Stomach (tissue), 8 donors: ENCODE measurements at regions not wholly inside any gene's neighbourhood (a gene's known extent, or its start where the extent isn't known, plus 50 kb on each side); places are given as distances from the start of the nearest gene placed in this dataset.
"Not testable (repeated sequence)": the region's sequence is repeated elsewhere in the genome, so short reads cannot be mapped to it uniquely, and the experiment has no call there.

ENCODE experiments used
- DNase-seq, 2 donors: peaks; one replicate each; pipeline versions ENCODE4 v3.0.0 to v3.0.0-alpha.2; 2013 to 2019
- H3K27ac ChIP-seq, 5 donors: fragments of 200-600 bp in 4 of 5; sonication (generic) in 4 of 5; one replicate each; pipeline ENCODE4 v1.5.1; 2013 to 2019; ENCODE audit warnings: mild to moderate bottlenecking in 1 of 5, moderate library complexity in 1 of 5
- H3K27me3 ChIP-seq, 3 donors: fragments of 200-600 bp; sonication (generic); one replicate each; pipeline ENCODE4 v1.5.1; 2017 to 2019; ENCODE audit warnings: mixed run types in 1 of 3
- H3K36me3 ChIP-seq, 4 donors: fragments of 200-600 bp; sonication (generic); 1 replicate in 3 of 4; 2 replicates in 1 of 4; pipeline ENCODE4 v1.5.1; 2016 to 2019
- H3K4me1 ChIP-seq, 4 donors: fragments of 200-600 bp; sonication (generic); one replicate each; pipeline ENCODE4 v1.5.1; 2016 to 2019
- H3K4me3 ChIP-seq, 4 donors: fragments of 200-600 bp; sonication (generic) in 3 of 4; one replicate each; pipeline ENCODE4 v1.5.1; 2016 to 2019; ENCODE audit warnings: mild to moderate bottlenecking in 1 of 4
- H3K9me3 ChIP-seq, 4 donors: fragments of 200-600 bp; sonication (generic); one replicate each; pipeline ENCODE4 v1.5.1; 2016 to 2019
- EP300 ChIP-seq: sonication (generic); formaldehyde crosslinking; IDR thresholded peaks from one replicate; pipeline ENCODE4 v1.6.1; 2017; ENCODE audit warnings: antibody characterized with exemption
- POLR2A ChIP-seq, 4 donors: fragments of 450-650 bp; IDR thresholded peaks; one replicate each; pipeline ENCODE4 v1.6.1; 2016; ENCODE audit warnings: antibody characterized with exemption in 4 of 4, control low read depth in 2 of 4, mild to moderate bottlenecking in 1 of 4, moderate library complexity in 1 of 4
- POLR2AphosphoS5 ChIP-seq, 3 donors: sonication (generic); formaldehyde crosslinking; IDR thresholded peaks; one replicate each; pipeline ENCODE4 v1.6.1; 2016; ENCODE audit warnings: antibody characterized with exemption in 3 of 3
- WGBS, 5 donors: extraction: QIAGEN DNeasy Blood & Tissue Kit in 3 of 5; methylation state at CpG; one replicate each; pipeline versions ENCODE4 v1.1.5 to v1.1.7; 2013 to 2018; 5-methylcytosine and 5-hydroxymethylcytosine counted together
- intact Hi-C: fragments of 100-400 bp; cut with DNase I; formaldehyde crosslinking; loops from one replicate; pipeline ENCODE4 v1.15.1; 2023; ENCODE audit warnings: low total_unique reads
- small RNA-seq, 4 donors: library from RNA; depleted of rRNA; stranded (forward); fragments of <200 nt; gene quantifications; one replicate each; pipeline ENCODE3, GENCODE V24; 2016
- TF ChIP-seq, protein P1 (sequence below), 7 experiments: fragments of 450-650 bp in 4 of 7; fragments of 200-600 bp in 3 of 7; sonication (generic) in 3 of 7; IDR thresholded peaks; one replicate each; pipeline ENCODE4 v1.5.1; 2016 to 2019; ENCODE audit warnings: antibody characterized with exemption in 7 of 7, control low read depth in 2 of 7, mild to moderate bottlenecking in 1 of 7
- donor health status: healthy with polysubstance abuse.
- donor health status: Bipolar disorder and iron deficiency.
- donor health status: healthy.

DNA sequence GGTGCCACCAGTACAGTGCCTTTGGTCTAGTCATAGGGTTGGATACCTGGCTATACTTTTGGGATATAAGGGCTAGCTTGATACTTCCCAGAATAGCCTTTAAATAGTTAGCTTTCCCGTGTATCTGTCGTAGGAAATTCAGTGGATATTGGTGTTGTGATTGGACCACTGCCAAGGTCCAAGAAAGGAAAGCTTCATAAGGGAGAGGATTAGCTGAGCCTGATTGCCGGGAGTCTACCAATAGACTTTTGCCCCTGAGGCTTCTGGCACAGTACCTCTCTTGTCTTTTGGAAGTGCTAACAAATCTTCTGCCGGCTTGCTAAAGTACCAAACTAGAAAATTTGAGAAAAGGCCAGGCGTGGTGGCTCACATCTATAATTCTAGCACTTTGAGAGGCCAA lies 61.1 kb upstream of the XIST start:
- Histone ChIP-seq H3K36me3 (no peaks in the 10 kb centered on the region), H3K4me3 (no peak overlapping the region), H3K4me1 (no peaks in the 10 kb centered on the region), H3K27me3 (peaks cover 0 to 6% (median 0%) of the 10 kb centered on the region in 3 donors), H3K9me3 (no peaks in the 10 kb centered on the region), H3K27ac (no peak overlapping the region)
- WGBS, 5 donors, result 33 to 48% (median 42%) methylated on average over 5 of the region's 5 CpGs
- intact Hi-C loops, result no loop called here
- no peak for TF ChIP-seq POLR2A (IDR thresholded peaks at IDR 0.05)
- TF ChIP-seq, protein P1, sequence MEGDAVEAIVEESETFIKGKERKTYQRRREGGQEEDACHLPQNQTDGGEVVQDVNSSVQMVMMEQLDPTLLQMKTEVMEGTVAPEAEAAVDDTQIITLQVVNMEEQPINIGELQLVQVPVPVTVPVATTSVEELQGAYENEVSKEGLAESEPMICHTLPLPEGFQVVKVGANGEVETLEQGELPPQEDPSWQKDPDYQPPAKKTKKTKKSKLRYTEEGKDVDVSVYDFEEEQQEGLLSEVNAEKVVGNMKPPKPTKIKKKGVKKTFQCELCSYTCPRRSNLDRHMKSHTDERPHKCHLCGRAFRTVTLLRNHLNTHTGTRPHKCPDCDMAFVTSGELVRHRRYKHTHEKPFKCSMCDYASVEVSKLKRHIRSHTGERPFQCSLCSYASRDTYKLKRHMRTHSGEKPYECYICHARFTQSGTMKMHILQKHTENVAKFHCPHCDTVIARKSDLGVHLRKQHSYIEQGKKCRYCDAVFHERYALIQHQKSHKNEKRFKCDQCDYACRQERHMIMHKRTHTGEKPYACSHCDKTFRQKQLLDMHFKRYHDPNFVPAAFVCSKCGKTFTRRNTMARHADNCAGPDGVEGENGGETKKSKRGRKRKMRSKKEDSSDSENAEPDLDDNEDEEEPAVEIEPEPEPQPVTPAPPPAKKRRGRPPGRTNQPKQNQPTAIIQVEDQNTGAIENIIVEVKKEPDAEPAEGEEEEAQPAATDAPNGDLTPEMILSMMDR (IDR thresholded peaks at IDR 0.05), result no peak
- peak in 1 of 2 donors; percentile 20 for DNase-seq

DNA sequence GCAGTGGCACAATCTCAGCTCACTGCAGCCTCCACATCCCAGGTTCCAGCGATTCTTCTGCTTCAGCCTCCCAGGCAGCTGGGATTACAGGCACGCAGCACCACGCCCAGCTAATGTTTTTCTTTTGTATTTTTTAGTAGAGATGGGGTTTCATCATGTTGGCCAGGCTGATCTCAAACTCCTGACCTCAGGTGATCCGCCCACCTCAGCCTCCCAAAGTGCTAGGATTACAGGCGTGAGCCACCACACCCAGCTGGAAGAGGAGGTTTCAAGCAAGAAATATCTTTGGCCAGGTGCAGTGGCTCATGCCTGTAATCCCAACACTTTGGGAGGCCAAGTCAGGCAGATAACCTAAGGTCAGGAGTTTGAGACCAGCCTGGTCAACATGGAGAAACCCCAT lies 59.4 kb upstream of the XIST start:
- H3K36me3 ChIP-seq, H3K27me3 ChIP-seq, H3K4me3 ChIP-seq, H3K4me1 ChIP-seq, intact Hi-C loops, DNase-seq, H3K9me3 ChIP-seq, H3K27ac ChIP-seq: not testable (repeated sequence)
- 81 to 93% (median 90%) methylated on average over 4 to 5 of the region's 5 CpGs for WGBS, 5 donors

DNA sequence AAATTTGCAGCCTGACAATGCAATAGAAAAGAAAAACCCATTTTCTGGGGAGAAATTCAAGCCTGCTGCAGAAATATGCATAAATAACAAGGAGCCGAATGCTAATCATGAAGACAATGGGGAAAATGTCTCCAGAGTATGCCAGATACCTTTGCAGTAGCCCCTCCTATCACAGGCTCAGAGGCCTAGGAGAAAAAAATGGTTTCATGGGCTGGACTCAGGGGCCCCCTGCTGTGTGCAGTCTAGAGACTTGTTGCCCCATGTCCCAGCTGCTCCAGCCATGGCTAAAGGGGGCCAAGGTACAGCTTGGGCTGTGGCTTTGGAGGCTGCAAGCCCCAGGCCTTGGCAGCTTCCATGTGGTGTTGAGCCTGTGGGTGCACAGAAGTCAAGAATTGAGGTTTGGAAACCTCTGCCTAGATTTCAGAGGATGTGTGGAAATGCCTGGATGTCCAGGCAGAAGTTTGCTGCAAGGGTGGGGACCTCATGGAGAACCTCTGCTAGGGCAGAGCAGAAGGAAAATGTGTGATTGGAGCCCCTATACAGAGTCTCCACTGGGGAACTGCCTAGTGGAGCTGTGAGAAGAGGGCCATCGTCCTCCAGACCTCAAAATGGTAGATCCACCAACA lies 53.3 kb upstream of the XIST start:
- intact Hi-C loops, H3K4me1 ChIP-seq, H3K27ac ChIP-seq, H3K27me3 ChIP-seq, H3K4me3 ChIP-seq, H3K36me3 ChIP-seq, DNase-seq: not testable (repeated sequence)
- 80 to 88% (median 84%) methylated on average over 2 of the region's 2 CpGs for WGBS, 5 donors
- H3K9me3 ChIP-seq, result peaks cover 0 to 21% (median 11%) of the 10 kb centered on the region in 4 donors

DNA sequence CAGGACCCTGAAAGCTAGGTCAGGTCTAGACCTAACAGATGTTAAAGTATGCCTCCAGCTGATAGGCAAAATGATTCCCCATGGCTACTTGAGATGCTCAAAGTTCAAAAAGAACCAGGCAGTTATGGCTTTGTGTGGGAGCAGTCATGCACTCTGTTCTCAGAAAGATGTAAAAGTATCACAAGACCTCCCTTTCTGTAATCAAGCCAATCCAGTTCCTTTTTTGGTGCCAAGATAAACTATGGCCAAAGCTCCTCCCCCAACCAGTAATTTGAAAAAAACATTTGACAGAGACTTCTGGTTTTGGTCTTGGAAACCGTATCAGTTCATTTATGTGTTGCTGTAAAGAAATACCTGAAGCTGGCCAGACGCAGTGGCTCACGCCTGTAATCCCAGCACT lies 51.4 kb upstream of the XIST start:
- Histone ChIP-seq H3K4me3 (no peak overlapping the region), H3K9me3 (peaks cover 0 to 21% (median 11%) of the 10 kb centered on the region in 4 donors), H3K27me3 (peaks cover 0 to 4% (median 0%) of the 10 kb centered on the region in 3 donors), H3K4me1 (no peaks in the 10 kb centered on the region), H3K27ac (no peak overlapping the region), H3K36me3 (no peaks in the 10 kb centered on the region)
- 49 to 87% (median 81%) methylated on average over 2 to 3 of the region's 3 CpGs for WGBS, 5 donors
- TF ChIP-seq POLR2AphosphoS5 (IDR thresholded peaks at IDR 0.05), result no peak
- TF ChIP-seq, protein P1 (IDR thresholded peaks at IDR 0.05), result no peak
- TF ChIP-seq EP300, result no peak
- no peak for TF ChIP-seq POLR2A (IDR thresholded peaks at IDR 0.05)
- intact Hi-C loops, result no loop called here
- no peak for DNase-seq

Small RNA genes lying in the stretch of these regions (small RNA-seq; reads per million reads assigned to genes)
- gene ATP5MDP1 (0 reads per million in 4 donors), gene DDX3P2 (0 reads per million in 4 donors), gene MIR374B (20.9 to 43.9 (median 29.3) reads per million in 4 donors), gene MIR421 (38.9 to 67.2 (median 55.1) reads per million in 4 donors), gene RF02124 (0 reads per million in 4 donors), gene RF02125 (0 reads per million in 4 donors)
